GM23338 (cell line): ENCODE measurements at regions not wholly inside any gene's neighbourhood (a gene's known extent, or its start where the extent isn't known, plus 50 kb on each side); places are given as distances from the start of the nearest gene placed in this dataset.

Experiments used
- ATAC-seq: fragments of 200-7000 bp; cut with Tn5 transposase; 3 replicates; pipeline ENCODE4 v1.9.1; 2020
- DNase-seq: peaks from one replicate; pipeline ENCODE4 v3.0.0-alpha.2; 2015; ENCODE audit warnings: low spot score
- H2AFZ ChIP-seq: fragments of 200-600 bp; sonication (generic); 2 replicates; pipeline ENCODE4 v1.8.0; 2016; ENCODE audit warnings: antibody characterized with exemption, mild to moderate bottlenecking, moderate library complexity
- H3F3A ChIP-seq: fragments of 200-600 bp; sonication (generic); replicated peaks from 2 replicates; pipeline ENCODE4 v1.8.0; 2017; ENCODE audit warnings: antibody characterized with exemption, mixed run types, low read depth
- H3K27ac ChIP-seq: fragments of 200-600 bp; sonication (generic); 2 replicates; pipeline ENCODE4 v1.6.1; 2016; ENCODE audit warnings: low read depth
- H3K27me3 ChIP-seq: fragments of 200-600 bp; sonication (generic); 2 replicates; pipeline ENCODE4 v1.8.0; 2016; ENCODE audit warnings: mild to moderate bottlenecking, mixed run types, moderate library complexity; ENCODE audit not compliant: insufficient read depth
- H3K36me3 ChIP-seq: fragments of 200-600 bp; sonication (generic); 2 replicates; pipeline ENCODE4 v1.8.0; 2016; ENCODE audit warnings: mild to moderate bottlenecking; ENCODE audit not compliant: insufficient read depth
- H3K4me1 ChIP-seq: fragments of 200-600 bp; sonication (generic); 2 replicates; pipeline ENCODE4 v1.8.0; 2016; ENCODE audit warnings: mild to moderate bottlenecking, moderate library complexity; ENCODE audit not compliant: insufficient read depth
- H3K4me2 ChIP-seq: fragments of 200-600 bp; sonication (generic); 2 replicates; pipeline ENCODE4 v1.7.1; 2017; ENCODE audit warnings: mixed run types
- H3K4me3 ChIP-seq: fragments of 200-600 bp; sonication (generic); 2 replicates; pipeline ENCODE4 v1.6.1; 2016; ENCODE audit warnings: mixed run types
- H3K79me2 ChIP-seq: fragments of 200-600 bp; sonication (generic); replicated peaks from 2 replicates; pipeline ENCODE4 v1.8.0; 2017; ENCODE audit warnings: mild to moderate bottlenecking; ENCODE audit not compliant: insufficient read depth
- H3K9me2 ChIP-seq: fragments of 200-600 bp; sonication (generic); 2 replicates; pipeline ENCODE4 v1.8.0; 2017; ENCODE audit not compliant: insufficient read depth
- H4K20me1 ChIP-seq: fragments of 200-600 bp; sonication (generic); replicated peaks from 2 replicates; pipeline ENCODE4 v1.8.0; 2017; ENCODE audit warnings: mild to moderate bottlenecking; ENCODE audit not compliant: insufficient read depth
- H3K27ac Mint-ChIP-seq: 2 replicates; pipeline ENCODE4 v1.8.0; 2020; ENCODE audit warnings: inconsistent platforms, mild to moderate bottlenecking, moderate library complexity, mixed read lengths
- H3K27me3 Mint-ChIP-seq: 3 replicates; pipeline ENCODE4 v1.8.0; 2022; ENCODE audit warnings: low read depth, mild to moderate bottlenecking, moderate library complexity, mixed read lengths, inconsistent platforms; ENCODE audit not compliant: insufficient read depth, poor library complexity
- H3K36me3 Mint-ChIP-seq: 3 replicates; pipeline ENCODE4 v1.8.0; 2021; ENCODE audit warnings: low read depth, mild to moderate bottlenecking, inconsistent platforms, moderate library complexity, mixed read lengths
- H3K4me1 Mint-ChIP-seq: 3 replicates; pipeline ENCODE4 v1.8.0; 2020; ENCODE audit warnings: mild to moderate bottlenecking, inconsistent platforms, mixed read lengths
- H3K4me3 Mint-ChIP-seq: 3 replicates; pipeline ENCODE4 v1.8.0; 2021; ENCODE audit warnings: moderate library complexity, mild to moderate bottlenecking, inconsistent platforms, mixed read lengths
- H3K9me3 Mint-ChIP-seq: 3 replicates; pipeline ENCODE4 v1.8.0; 2020; ENCODE audit warnings: moderate library complexity, mild to moderate bottlenecking, inconsistent platforms, mixed read lengths
- CREB1 ChIP-seq: fragments of 250-450 bp; sonication (Bioruptor Pico); IDR thresholded peaks from 2 replicates; pipeline ENCODE4 v1.5.0; 2020; ENCODE audit warnings: low read depth, mild to moderate bottlenecking, moderate library complexity
- CTCF ChIP-seq, 2 experiments: fragments of 200-600 bp in 1 of 2; sonication (generic) in 1 of 2; conservative IDR thresholded peaks; 2 replicates each; pipeline versions ENCODE4 v1.5.1 to v1.6.1; 2016 to 2017; ENCODE audit warnings: antibody characterized with exemption in 2 of 2, low read depth in 2 of 2, mild to moderate bottlenecking in 2 of 2, moderate library complexity in 1 of 2
- ETS1 ChIP-seq: IDR thresholded peaks from 2 replicates; pipeline ENCODE4 v1.6.1; 2016; ENCODE audit warnings: antibody characterized with exemption
- EZH2 ChIP-seq: fragments of 200-600 bp; sonication (generic); IDR thresholded peaks from one replicate; pipeline ENCODE4 v1.8.0; 2017; ENCODE audit warnings: antibody characterized with exemption, mild to moderate bottlenecking, low read depth; ENCODE audit not compliant: unreplicated experiment
- EZH2phosphoT487 ChIP-seq: fragments of 200-600 bp; sonication (generic); IDR thresholded peaks from one replicate; pipeline ENCODE4 v1.8.1; 2018; ENCODE audit warnings: antibody characterized with exemption; ENCODE audit not compliant: unreplicated experiment
- JUNB ChIP-seq: IDR thresholded peaks from one replicate; pipeline ENCODE4 v1.6.1; 2016; ENCODE audit warnings: antibody characterized with exemption; ENCODE audit not compliant: unreplicated experiment
- NANOG ChIP-seq: IDR thresholded peaks from 2 replicates; pipeline ENCODE4 v1.6.1; 2016; ENCODE audit warnings: antibody characterized with exemption, borderline replicate concordance
- POLR2AphosphoS5 ChIP-seq: IDR thresholded peaks from 2 replicates; pipeline ENCODE4 v1.6.1; 2016; ENCODE audit warnings: antibody characterized with exemption, low read depth
- REST ChIP-seq: IDR thresholded peaks from one replicate; pipeline ENCODE4 v1.6.1; 2018; ENCODE audit warnings: antibody characterized with exemption; ENCODE audit not compliant: unreplicated experiment
- STAT1 ChIP-seq: IDR thresholded peaks from one replicate; pipeline ENCODE4 v1.6.1; 2016; ENCODE audit warnings: antibody characterized with exemption; ENCODE audit not compliant: unreplicated experiment
- ZNF114 ChIP-seq: fragments of 250-450 bp; sonication (Bioruptor Pico); IDR thresholded peaks from 2 replicates; pipeline ENCODE4 v1.5.0; 2020; ENCODE audit warnings: mild to moderate bottlenecking, moderate library complexity
- ZNF331 ChIP-seq: fragments of 250-450 bp; sonication (Bioruptor Pico); IDR thresholded peaks from 2 replicates; pipeline ENCODE4 v1.5.0; 2020; ENCODE audit warnings: low read depth, mild to moderate bottlenecking, moderate library complexity
- ZNF462 ChIP-seq: fragments of 250-450 bp; sonication (Bioruptor Pico); IDR thresholded peaks from 2 replicates; pipeline ENCODE4 v1.5.0; 2020; ENCODE audit warnings: mild to moderate bottlenecking, moderate library complexity

- no peak overlapping the region for H3K27ac Mint-ChIP-seq
- peaks cover 7% of the 10 kb centered on the region for H3K27me3 Mint-ChIP-seq
- H3K27ac ChIP-seq = no peak overlapping the region
- H3K4me1 Mint-ChIP-seq = peaks cover 11% of the 10 kb centered on the region
- H3K36me3 ChIP-seq = no peaks in the 10 kb centered on the region
- H2AFZ ChIP-seq = no peak overlapping the region
- H3K79me2 ChIP-seq = no peaks in the 10 kb centered on the region
- H4K20me1 ChIP-seq = no peaks in the 10 kb centered on the region
- H3K9me2 ChIP-seq = peaks cover 7% of the 10 kb centered on the region; the same call in 1 of the 2 replicates
- H3K4me3 Mint-ChIP-seq = no peak overlapping the region
- H3K4me1 ChIP-seq = peaks cover 4% of the 10 kb centered on the region; the same call in 1 of the 2 replicates
- ATAC-seq = no peak
- no peaks in the 10 kb centered on the region for H3K27me3 ChIP-seq
- peaks cover 12% of the 10 kb centered on the region; the same call in 2 of the 3 replicates for H3K36me3 Mint-ChIP-seq
- no peak overlapping the region for H3K4me2 ChIP-seq
- DNase-seq = no peak
- H3F3A ChIP-seq = no peaks in the 10 kb centered on the region
- TF ChIP-seq EZH2 (no peak), REST (no peak), ZNF462 (CRISPR knock-in tag) (no peak), CTCF (conservative IDR thresholded peaks at IDR 0.05; ENCODE audit: low read depth in 2 of 2) (no peak), POLR2AphosphoS5 (no peak), CREB1 (no peak), ZNF114 (no peak), JUNB (no peak), ETS1 (no peak), ZNF331 (CRISPR knock-in tag) (no peak), STAT1 (no peak), EZH2phosphoT487 (no peak), NANOG (no peak)
- peaks cover 14% of the 10 kb centered on the region for H3K9me3 Mint-ChIP-seq
- no peak overlapping the region for H3K4me3 ChIP-seq
Measured at GRCh38 chr2:11977766-11978524, 231.5 kb downstream of the LPIN1 start.
